GM12878 (cell line): ENCODE measurements at regions not wholly inside any gene's neighbourhood (a gene's known extent, or its start where the extent isn't known, plus 50 kb on each side); places are given as distances from the start of the nearest gene placed in this dataset.

Source experiments
- BRCA1 ChIP-seq: IDR thresholded peaks from 2 replicates; pipeline ENCODE4 v1.6.1; 2011; ENCODE audit warnings: low read depth, low read length, improper control_type of control experiment
- CEBPB ChIP-seq, 2 experiments: fragments of 150-350 bp in 1 of 2; IDR thresholded peaks; 2 replicates each; pipeline ENCODE4 v1.6.1; 2012 to 2014; ENCODE audit warnings: low read depth in 2 of 2, low read length in 2 of 2, borderline replicate concordance in 1 of 2, inconsistent platforms in 1 of 2
- IKZF1 ChIP-seq: fragments of 450-650 bp; conservative IDR thresholded peaks from 2 replicates; pipeline ENCODE4 v1.6.1; 2017; ENCODE audit warnings: antibody characterized with exemption, mild to moderate bottlenecking
- PAX5 ChIP-seq: IDR thresholded peaks from 2 replicates; pipeline ENCODE4 v1.6.1; 2011; ENCODE audit warnings: low read depth, low read length, borderline replicate concordance
- RAD21 ChIP-seq: IDR thresholded peaks from 2 replicates; pipeline ENCODE4 v1.6.1; 2011; ENCODE audit warnings: mild to moderate bottlenecking, low read depth, low read length, moderate library complexity; ENCODE audit not compliant: insufficient read depth
- SMAD1 ChIP-seq: fragments of 450-650 bp; IDR thresholded peaks from 2 replicates; pipeline ENCODE4 v1.6.1; 2018; ENCODE audit warnings: mild to moderate bottlenecking, low read depth; ENCODE audit not compliant: partially characterized antibody
- YY1 ChIP-seq: IDR thresholded peaks from 2 replicates; pipeline ENCODE4 v1.6.1; 2011; ENCODE audit warnings: low read depth, mild to moderate bottlenecking, low read length
- ZNF217 ChIP-seq: fragments of 450-650 bp; IDR thresholded peaks from 2 replicates; pipeline ENCODE4 v1.6.1; 2017; ENCODE audit warnings: antibody characterized with exemption, mild to moderate bottlenecking
- TF ChIP-seq, protein P1 (sequence below), 3 experiments: IDR thresholded peaks in 2 of 3; conservative IDR thresholded peaks in 1 of 3; 2 replicates each; pipeline ENCODE4 v1.5.1; 2011; ENCODE audit warnings: low read depth in 3 of 3, low read length in 3 of 3, mild to moderate bottlenecking in 3 of 3, control low read depth in 2 of 3, moderate library complexity in 2 of 3, inconsistent platforms in 1 of 3, mixed read lengths in 1 of 3; ENCODE audit not compliant: control insufficient read depth in 2 of 3, insufficient read depth in 1 of 3; ENCODE audit errors: extremely low read depth in 1 of 3
- TF ChIP-seq, protein P2 (sequence below): IDR thresholded peaks from 2 replicates; pipeline ENCODE4 v1.6.1; 2012; ENCODE audit warnings: low read depth, low read length, improper control_type of control experiment
- TF ChIP-seq, protein P3 (sequence below): IDR thresholded peaks from 2 replicates; pipeline ENCODE4 v1.6.1; 2011; ENCODE audit warnings: borderline replicate concordance, low read depth, mild to moderate bottlenecking, moderate library complexity, mixed read lengths, low read length; ENCODE audit not compliant: insufficient read depth; ENCODE audit errors: extremely low read length
- TF ChIP-seq, protein P4 (sequence below): fragments of 150-350 bp; IDR thresholded peaks from 2 replicates; pipeline ENCODE4 v1.6.1; 2016; ENCODE audit warnings: low read depth, low read length

DNA sequence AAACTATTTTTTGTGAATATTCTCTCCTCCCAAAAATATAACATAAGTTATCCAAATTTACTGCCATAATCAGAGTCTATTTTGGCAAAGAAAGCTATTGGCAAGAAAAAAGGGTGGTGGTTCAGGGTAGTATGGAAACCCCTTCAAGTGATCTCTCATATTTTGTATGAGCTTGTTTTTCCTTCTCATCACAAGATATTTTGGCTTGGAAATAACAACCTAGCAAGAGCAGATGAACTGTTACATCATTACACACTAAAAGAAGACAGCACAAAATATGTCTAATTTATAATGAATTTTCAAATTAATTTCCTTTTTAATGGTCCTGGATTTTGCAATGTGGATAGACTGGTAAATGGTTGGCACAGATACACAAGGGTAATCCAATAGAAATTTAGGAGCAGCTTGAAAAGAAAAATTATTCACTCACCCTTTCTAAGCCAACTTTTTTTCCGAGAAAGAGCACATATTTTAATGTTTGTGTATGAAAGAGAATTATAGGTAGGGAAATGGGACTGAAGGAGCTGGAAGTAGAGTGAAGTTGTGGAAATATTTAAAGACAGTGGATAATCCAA lies 225.1 kb downstream of the EFNB2 start (continued):
- TF ChIP-seq, protein P1, sequence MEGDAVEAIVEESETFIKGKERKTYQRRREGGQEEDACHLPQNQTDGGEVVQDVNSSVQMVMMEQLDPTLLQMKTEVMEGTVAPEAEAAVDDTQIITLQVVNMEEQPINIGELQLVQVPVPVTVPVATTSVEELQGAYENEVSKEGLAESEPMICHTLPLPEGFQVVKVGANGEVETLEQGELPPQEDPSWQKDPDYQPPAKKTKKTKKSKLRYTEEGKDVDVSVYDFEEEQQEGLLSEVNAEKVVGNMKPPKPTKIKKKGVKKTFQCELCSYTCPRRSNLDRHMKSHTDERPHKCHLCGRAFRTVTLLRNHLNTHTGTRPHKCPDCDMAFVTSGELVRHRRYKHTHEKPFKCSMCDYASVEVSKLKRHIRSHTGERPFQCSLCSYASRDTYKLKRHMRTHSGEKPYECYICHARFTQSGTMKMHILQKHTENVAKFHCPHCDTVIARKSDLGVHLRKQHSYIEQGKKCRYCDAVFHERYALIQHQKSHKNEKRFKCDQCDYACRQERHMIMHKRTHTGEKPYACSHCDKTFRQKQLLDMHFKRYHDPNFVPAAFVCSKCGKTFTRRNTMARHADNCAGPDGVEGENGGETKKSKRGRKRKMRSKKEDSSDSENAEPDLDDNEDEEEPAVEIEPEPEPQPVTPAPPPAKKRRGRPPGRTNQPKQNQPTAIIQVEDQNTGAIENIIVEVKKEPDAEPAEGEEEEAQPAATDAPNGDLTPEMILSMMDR (IDR thresholded peaks at IDR 0.05 in 2 of 3, conservative IDR thresholded peaks at IDR 0.05 in 1 of 3; ENCODE audit: control insufficient read depth in 2 of 3, extremely low read depth in 1 of 3, insufficient read depth in 1 of 3, low read depth in 3 of 3, low read length in 3 of 3), result no peak
- TF ChIP-seq YY1 (no peak), BRCA1 (no peak), ZNF217 (no peak), PAX5 (no peak), RAD21 (no peak), SMAD1 (no peak), CEBPB (IDR thresholded peaks at IDR 0.05; ENCODE audit: borderline replicate concordance in 1 of 2, low read depth in 2 of 2, low read length in 2 of 2) (no peak), IKZF1 (no peak)
- TF ChIP-seq, protein P2, sequence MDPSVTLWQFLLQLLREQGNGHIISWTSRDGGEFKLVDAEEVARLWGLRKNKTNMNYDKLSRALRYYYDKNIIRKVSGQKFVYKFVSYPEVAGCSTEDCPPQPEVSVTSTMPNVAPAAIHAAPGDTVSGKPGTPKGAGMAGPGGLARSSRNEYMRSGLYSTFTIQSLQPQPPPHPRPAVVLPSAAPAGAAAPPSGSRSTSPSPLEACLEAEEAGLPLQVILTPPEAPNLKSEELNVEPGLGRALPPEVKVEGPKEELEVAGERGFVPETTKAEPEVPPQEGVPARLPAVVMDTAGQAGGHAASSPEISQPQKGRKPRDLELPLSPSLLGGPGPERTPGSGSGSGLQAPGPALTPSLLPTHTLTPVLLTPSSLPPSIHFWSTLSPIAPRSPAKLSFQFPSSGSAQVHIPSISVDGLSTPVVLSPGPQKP, result no peak
- TF ChIP-seq, protein P3, sequence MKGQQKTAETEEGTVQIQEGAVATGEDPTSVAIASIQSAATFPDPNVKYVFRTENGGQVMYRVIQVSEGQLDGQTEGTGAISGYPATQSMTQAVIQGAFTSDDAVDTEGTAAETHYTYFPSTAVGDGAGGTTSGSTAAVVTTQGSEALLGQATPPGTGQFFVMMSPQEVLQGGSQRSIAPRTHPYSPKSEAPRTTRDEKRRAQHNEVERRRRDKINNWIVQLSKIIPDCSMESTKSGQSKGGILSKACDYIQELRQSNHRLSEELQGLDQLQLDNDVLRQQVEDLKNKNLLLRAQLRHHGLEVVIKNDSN, result no peak
- TF ChIP-seq, protein P4, sequence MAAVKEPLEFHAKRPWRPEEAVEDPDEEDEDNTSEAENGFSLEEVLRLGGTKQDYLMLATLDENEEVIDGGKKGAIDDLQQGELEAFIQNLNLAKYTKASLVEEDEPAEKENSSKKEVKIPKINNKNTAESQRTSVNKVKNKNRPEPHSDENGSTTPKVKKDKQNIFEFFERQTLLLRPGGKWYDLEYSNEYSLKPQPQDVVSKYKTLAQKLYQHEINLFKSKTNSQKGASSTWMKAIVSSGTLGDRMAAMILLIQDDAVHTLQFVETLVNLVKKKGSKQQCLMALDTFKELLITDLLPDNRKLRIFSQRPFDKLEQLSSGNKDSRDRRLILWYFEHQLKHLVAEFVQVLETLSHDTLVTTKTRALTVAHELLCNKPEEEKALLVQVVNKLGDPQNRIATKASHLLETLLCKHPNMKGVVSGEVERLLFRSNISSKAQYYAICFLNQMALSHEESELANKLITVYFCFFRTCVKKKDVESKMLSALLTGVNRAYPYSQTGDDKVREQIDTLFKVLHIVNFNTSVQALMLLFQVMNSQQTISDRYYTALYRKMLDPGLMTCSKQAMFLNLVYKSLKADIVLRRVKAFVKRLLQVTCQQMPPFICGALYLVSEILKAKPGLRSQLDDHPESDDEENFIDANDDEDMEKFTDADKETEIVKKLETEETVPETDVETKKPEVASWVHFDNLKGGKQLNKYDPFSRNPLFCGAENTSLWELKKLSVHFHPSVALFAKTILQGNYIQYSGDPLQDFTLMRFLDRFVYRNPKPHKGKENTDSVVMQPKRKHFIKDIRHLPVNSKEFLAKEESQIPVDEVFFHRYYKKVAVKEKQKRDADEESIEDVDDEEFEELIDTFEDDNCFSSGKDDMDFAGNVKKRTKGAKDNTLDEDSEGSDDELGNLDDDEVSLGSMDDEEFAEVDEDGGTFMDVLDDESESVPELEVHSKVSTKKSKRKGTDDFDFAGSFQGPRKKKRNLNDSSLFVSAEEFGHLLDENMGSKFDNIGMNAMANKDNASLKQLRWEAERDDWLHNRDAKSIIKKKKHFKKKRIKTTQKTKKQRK, result no peak
- TF ChIP-seq, all 136 proteins: peak for 0
